Right atrium auricular region (tissue), 2 donors: ENCODE measurements at regions not wholly inside any gene's neighbourhood (a gene's known extent, or its start where the extent isn't known, plus 50 kb on each side); places are given as distances from the start of the nearest gene placed in this dataset.
A peak's percentile ranks its signal among the peaks of the same experiment; 100 is the strongest.

Experiments used
- DNase-seq: peaks from one replicate; pipeline ENCODE4 v3.0.0-alpha.2; 2019; ENCODE audit warnings: low spot score
- H3K27ac ChIP-seq, 2 donors: fragments of 200-600 bp; sonication (generic); 1 replicate in 1 of 2; 2 replicates in 1 of 2; pipeline ENCODE4 v1.5.1; 2016 to 2019
- H3K27me3 ChIP-seq, 2 donors: fragments of 200-600 bp; sonication (generic); one replicate each; pipeline versions ENCODE4 v1.5.1 to v1.6.0; 2017 to 2019
- H3K36me3 ChIP-seq: fragments of 200-600 bp; sonication (generic); one replicate; pipeline ENCODE4 v1.5.1; 2016
- H3K4me1 ChIP-seq, 2 donors: fragments of 200-600 bp; sonication (generic); one replicate each; pipeline versions ENCODE4 v1.5.1 to v1.6.0; 2017 to 2019
- H3K4me3 ChIP-seq, 2 donors: fragments of 200-600 bp; sonication (generic); 1 replicate in 1 of 2; 2 replicates in 1 of 2; pipeline ENCODE4 v1.5.1; 2017 to 2019; ENCODE audit warnings: mild to moderate bottlenecking in 1 of 2, moderate library complexity in 1 of 2
- H3K9me3 ChIP-seq, 2 donors: fragments of 200-600 bp; sonication (generic); one replicate each; pipeline ENCODE4 v1.5.1; 2019
- TF ChIP-seq, protein P1 (sequence below), 2 donors: fragments of 200-600 bp; sonication (generic); IDR thresholded peaks; one replicate each; pipeline ENCODE4 v1.5.1; 2019; ENCODE audit warnings: antibody characterized with exemption in 2 of 2

DNA sequence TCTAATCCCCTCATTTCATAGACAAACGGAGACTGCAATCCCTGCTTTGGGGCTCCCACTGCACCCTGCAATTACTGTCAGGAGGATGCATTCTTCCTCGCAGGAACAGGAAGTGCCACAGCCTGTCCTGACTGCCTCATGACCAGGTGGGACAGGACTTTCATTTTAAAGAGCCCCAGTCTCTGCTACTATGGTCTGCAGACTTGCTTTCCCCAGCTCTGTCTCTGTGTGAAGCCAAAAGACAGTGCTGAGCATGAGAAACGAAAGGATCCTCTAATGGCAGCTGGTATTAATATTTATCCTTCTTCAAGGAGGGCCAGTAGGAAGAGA is 60.0 kb upstream of the PNMA1 start:
- TF ChIP-seq, protein P1, sequence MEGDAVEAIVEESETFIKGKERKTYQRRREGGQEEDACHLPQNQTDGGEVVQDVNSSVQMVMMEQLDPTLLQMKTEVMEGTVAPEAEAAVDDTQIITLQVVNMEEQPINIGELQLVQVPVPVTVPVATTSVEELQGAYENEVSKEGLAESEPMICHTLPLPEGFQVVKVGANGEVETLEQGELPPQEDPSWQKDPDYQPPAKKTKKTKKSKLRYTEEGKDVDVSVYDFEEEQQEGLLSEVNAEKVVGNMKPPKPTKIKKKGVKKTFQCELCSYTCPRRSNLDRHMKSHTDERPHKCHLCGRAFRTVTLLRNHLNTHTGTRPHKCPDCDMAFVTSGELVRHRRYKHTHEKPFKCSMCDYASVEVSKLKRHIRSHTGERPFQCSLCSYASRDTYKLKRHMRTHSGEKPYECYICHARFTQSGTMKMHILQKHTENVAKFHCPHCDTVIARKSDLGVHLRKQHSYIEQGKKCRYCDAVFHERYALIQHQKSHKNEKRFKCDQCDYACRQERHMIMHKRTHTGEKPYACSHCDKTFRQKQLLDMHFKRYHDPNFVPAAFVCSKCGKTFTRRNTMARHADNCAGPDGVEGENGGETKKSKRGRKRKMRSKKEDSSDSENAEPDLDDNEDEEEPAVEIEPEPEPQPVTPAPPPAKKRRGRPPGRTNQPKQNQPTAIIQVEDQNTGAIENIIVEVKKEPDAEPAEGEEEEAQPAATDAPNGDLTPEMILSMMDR (IDR thresholded peaks at IDR 0.05) = no peak
- Histone ChIP-seq H3K4me3 (no peak overlapping the region), H3K36me3 (no peaks in the 10 kb centered on the region), H3K27ac (peak overlapping the region; percentile 37), H3K27me3 (no peaks in the 10 kb centered on the region), H3K9me3 (no peaks in the 10 kb centered on the region), H3K4me1 (peaks cover 0 to 85% of the 10 kb centered on the region in 2 donors)
- DNase-seq = no peak

DNA sequence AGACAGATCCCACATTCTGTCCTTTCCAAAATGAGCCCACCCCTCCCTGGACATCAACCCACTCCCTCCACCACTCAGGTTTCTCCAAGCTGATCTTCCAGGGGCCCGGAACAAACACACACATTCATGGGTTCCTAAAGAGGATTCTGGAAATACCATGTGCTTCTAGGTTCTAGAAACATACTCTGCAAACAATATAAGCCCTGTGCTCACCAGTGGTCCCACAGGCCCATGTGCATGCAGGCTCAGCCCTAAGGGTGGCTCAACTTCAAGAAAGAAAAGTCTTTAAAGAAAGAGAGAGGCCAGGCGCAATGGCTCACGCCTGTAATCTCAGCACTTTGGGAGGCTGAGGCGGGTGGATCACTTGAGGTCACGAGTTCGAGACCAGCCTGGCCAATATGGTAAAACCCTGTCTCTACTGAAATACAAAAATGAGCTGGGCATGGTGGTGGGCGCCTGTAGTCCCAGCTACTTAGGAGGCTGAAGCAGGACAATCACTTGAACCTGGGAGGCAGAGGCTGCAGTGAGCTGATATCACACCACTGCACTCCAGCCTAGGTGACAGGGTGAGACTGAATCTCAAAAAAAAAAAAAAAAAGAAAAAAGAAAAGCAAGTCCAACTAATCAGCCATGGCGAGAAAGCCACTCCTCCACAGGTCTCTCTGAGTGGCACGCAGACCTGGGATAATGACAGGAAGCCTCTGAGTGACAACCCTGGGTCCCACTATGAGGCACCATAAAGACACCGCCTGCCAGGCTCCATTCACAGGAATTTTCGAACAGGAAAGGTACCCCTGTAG is 59.5 kb upstream of the PNMA1 start:
- TF ChIP-seq, protein P1 (IDR thresholded peaks at IDR 0.05) = no peak
- Histone ChIP-seq H3K27me3 (no peaks in the 10 kb centered on the region), H3K27ac (peak overlapping the region in 1 of 2 donors; percentile 72), H3K4me3 (no peak overlapping the region), H3K36me3 (no peaks in the 10 kb centered on the region), H3K4me1 (peaks cover 0 to 88% of the 10 kb centered on the region in 2 donors), H3K9me3 (no peaks in the 10 kb centered on the region)
- DNase-seq = no peak

GRCh38 chr14:73771848-73772638 is 57.9 kb upstream of the PNMA1 start:
- DNase-seq = no peak
- TF ChIP-seq, protein P1 (IDR thresholded peaks at IDR 0.05) = no peak
- Histone ChIP-seq H3K4me3 (no peak overlapping the region), H3K27ac (peak overlapping the region; percentile 72 to 83), H3K36me3 (no peaks in the 10 kb centered on the region), H3K4me1 (peaks cover 0 to 91% of the 10 kb centered on the region in 2 donors), H3K27me3 (no peaks in the 10 kb centered on the region), H3K9me3 (no peaks in the 10 kb centered on the region)

DNA sequence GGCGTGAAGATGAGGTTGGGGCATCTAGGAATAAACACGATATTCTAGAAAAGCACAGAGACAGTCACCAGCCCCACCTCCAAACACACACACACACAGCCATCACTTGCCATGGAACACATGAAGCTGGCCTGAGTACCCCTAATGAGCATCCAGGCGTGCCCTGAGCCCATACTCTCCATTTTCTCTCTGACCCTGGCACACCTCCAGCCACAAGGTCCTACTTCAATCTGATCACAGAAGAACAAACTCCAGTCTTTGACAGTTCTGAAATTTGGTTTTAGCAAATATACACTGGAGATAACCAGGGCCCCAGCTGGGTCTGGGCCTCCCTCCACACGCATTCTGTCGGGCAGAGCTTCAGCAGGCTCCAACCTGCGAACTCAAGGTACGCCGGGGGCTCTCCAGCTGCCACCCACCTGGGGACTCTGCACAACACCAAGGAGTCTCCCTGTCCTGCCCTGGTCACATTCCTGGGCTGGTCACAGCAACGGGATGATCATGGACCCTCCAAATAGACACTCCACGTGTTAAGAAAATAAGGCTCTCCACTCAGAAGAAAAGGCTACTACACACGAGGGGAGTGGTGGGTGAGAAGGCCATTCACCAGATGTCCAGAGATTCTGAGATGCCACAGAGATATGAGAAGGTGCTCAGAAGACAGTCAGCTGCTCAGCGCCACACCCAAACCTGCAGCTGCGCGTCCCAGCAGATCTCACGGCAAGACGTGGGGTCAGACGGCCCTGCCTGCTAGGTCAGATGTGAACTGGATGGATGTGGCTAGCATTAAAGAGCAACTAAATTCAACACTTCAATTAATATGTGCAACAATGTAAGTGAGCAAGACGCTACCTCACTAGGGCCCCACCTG is 57.0 kb upstream of the PNMA1 start:
- no peak for DNase-seq

DNA sequence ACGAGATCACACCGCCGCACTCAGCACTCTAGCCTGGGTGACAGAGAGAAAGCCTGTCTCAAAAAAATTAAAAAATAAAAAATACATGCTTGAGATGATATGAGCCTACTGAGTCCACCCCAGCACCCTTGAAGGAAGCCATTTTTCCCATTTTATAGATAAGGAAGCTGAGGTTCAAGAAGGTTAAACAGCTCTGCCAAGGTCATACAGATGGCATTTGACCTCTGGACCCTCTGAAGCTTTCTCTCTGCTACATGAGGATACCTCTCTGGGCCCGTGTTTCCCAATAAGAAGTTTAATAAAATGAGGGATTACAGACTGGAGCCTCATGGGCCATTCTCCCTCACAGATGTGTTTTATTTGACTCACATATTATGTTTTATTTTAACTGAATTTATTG is 53.9 kb upstream of the PNMA1 start:
- Histone ChIP-seq H3K9me3 (no peaks in the 10 kb centered on the region), H3K4me3 (no peak overlapping the region), H3K27ac (peak overlapping the region; percentile 6 to 83), H3K27me3 (no peaks in the 10 kb centered on the region), H3K36me3 (no peaks in the 10 kb centered on the region), H3K4me1 (peaks cover 0 to 94% of the 10 kb centered on the region in 2 donors)
- no peak for DNase-seq
- TF ChIP-seq, protein P1 (IDR thresholded peaks at IDR 0.05) = no peak

More for the DNA sequence above, 57.0 kb upstream of the PNMA1 start:
- peaks cover 0 to 92% of the 10 kb centered on the region in 2 donors for H3K4me1 ChIP-seq
- TF ChIP-seq, protein P1 (IDR thresholded peaks at IDR 0.05) = no peak
- H3K9me3 ChIP-seq = no peaks in the 10 kb centered on the region
- H3K27ac ChIP-seq = peak overlapping the region; percentile 72 to 83
- H3K27me3 ChIP-seq = no peaks in the 10 kb centered on the region
- no peaks in the 10 kb centered on the region for H3K36me3 ChIP-seq
- no peak overlapping the region for H3K4me3 ChIP-seq
